CD4-positive, alpha-beta T cell treated with Interleukin-15 for 1 hour (primary cell): ENCODE measurements at regions not wholly inside any gene's neighbourhood (a gene's known extent, or its start where the extent isn't known, plus 50 kb on each side); places are given as distances from the start of the nearest gene placed in this dataset.

Experiments
- DNase-seq: peaks from one replicate; pipeline ENCODE4 v3.0.0-alpha.2; 2020

GRCh38 chr6:164195278-164195941 is 780.9 kb downstream of the QKI start:
- DNase-seq = no peak

- DNase-seq = no peak
Observed at GRCh38 chr6:164188861-164189260, 774.3 kb downstream of the QKI start.

- DNase-seq = no peak
Observed at GRCh38 chr6:164185471-164185871, 771.0 kb downstream of the QKI start.

DNA sequence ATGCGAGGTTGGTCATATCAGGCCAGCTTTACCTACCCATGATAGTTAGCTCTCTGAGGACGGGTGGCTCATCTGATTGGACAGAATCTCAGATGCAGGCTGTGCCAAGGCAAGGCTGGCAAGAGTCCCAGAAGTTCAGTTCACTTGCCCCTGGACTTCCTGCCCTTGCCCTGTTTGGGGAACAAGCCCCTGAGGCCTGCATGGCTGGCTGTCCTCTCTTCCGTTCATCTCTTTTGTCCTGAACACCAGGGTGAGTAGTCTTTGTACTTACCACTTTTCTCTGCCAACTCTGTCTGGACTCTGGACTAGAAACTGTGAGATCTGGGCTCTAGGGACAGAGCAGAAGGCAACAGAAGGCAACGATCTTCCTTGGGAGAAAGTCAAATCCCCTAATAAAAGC is 769.9 kb downstream of the QKI start:
- no peak for DNase-seq

- no peak for DNase-seq
Observed at GRCh38 chr6:164183556-164184123, 769.1 kb downstream of the QKI start.

- DNase-seq = no peak
Observed at GRCh38 chr6:164178679-164179332, 764.3 kb downstream of the QKI start.

GRCh38 chr6:164169355-164169754 is 754.8 kb downstream of the QKI start:
- DNase-seq = no peak

DNA sequence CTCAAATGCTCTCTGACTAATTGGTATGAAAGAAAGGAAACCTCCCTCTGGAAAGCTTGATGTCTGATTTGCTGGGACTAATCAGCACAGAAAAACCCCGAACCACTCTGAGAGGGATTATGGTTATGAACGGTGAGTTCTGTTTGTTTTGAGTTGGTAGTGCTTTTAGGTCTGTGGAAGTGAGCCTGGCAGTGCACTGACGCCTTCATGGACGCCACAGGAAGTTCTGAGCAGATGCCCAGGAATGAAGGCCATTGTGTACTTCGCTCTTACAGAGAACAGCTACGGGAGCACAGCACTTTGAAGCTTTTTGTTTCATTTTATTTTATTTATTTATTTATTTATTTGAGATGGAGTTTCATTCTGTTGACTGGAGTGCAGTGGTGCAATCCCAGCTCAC is 754.1 kb downstream of the QKI start:
- DNase-seq = no peak

- DNase-seq = no peak
Observed at GRCh38 chr6:164167873-164168405, 753.4 kb downstream of the QKI start.

DNA sequence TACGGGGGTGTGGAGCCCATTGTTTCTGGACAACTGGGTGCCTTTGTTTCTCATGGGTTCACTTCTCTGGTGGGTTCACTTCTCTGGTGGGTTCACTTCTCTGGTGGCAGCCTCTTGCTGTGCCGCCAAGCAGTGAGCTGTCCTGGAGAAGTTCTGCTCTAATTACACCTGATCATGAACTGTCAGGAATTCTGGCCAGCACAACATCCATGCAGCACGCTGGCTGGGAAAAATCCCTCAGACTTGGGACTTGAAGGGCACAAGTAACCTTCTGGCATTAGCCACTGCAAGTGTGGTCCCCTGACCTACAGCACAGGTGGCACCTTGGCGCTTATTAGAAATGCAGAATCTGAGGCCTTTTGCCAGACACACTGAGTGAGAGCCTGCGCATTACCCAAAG is 752.5 kb downstream of the QKI start:
- DNase-seq = no peak

- DNase-seq = no peak
Observed at GRCh38 chr6:164166515-164166914, 752.0 kb downstream of the QKI start.

GRCh38 chr6:164164876-164165275 is 750.4 kb downstream of the QKI start:
- no peak for DNase-seq

DNA sequence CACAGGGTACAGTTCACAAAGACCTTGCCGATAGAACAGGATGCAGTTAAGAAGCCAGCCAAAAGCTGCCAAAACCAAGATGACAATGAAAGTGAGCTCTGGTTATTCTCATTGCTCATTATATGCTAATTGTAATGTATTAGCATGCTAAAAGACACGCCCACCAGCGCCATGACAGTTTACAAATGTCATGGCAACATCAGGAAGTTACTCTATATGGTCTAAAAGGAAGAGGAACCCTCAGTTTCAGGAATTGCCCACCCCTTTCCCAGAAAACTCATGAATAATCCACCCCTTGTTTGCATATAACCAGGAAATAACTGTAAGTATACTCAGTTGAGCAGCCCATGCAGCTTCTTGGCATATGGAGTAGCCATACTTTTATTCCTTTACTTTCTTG is 748.7 kb downstream of the QKI start:
- no peak for DNase-seq

DNA sequence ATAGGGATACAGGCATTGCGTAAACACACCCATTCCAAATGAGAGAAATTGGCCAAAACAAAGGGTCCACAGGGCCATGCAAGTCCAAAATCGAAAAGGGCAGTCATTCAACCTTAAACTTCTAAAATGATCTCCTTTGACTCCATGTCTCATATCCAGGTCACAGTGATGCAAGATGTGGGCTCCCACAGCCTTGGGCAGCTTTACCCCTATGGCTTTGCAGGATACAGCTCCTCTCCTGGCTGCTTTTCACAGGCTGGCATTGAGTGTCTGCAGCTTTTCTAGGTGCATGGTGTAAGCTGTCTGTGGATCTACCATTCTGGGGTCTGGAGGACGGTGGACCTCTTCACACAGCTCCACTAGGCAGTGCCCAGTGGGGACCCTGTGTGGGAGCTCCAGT is 744.5 kb downstream of the QKI start:
- no peak for DNase-seq

DNA sequence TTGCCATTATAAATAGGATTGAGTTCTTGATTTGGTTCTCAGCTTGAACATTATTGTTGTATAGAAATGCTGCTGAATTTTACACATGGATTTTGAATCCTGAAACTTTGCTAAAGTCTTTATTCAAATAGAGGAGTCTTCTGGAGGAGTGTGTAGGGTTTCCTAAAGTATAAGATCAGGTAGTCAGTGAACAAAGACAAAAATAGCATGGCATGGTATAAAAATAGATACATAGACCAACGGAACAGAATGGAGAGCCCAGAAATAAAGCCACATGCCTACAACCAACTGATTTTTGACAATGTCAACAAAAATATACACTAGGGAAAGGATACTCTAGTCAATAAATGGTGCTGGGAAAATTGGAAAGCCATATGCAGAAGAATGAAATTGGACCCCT is 740.1 kb downstream of the QKI start:
- DNase-seq = no peak

- no peak for DNase-seq
Observed at GRCh38 chr6:164152611-164153010, 738.1 kb downstream of the QKI start.

DNA sequence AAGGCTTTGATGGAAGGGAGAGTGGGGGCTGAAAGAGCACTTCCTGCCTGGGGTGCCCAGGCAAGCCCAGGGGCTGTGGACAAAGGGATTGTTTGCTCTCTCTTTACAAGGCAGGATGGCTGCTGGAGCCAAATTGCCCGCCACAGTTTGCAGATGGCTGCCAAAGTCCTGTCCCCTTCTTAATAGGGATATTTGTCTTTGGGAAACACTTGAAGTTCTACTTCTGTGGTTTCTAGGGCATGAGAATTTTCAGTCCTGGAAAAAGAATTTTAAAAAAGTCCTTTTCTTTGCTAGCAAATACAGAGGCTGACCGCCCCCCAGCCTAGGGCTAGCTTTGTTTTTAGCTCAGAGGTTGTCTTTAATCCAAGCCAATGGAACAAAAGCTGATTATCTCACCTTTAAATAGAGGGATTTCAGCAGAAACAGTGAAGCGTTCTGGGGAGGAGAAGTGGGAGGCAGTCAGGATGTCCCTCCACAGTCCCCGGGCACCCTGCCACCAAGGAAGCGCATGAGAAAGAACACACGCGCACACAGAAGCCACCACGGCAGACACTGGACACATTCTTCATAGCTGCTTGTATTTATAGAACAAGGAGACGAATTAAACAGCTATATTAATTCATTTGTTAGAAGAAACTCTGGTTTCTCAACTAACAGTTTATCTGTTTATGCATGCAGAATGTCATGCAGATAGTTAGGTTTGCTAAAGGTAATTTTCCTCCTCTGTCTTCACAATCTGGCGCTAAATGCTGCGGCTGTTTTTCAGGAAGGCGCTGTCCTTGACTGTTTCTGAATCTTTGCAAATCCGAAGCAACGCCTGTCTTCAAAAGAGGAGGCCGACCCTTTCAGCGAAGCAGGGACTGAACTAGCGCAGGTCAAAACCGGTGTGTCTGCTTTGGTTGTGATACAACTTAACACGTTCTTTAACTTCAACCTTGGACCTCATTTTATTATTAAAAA is 736.9 kb downstream of the QKI start:
- DNase-seq = no peak

DNA sequence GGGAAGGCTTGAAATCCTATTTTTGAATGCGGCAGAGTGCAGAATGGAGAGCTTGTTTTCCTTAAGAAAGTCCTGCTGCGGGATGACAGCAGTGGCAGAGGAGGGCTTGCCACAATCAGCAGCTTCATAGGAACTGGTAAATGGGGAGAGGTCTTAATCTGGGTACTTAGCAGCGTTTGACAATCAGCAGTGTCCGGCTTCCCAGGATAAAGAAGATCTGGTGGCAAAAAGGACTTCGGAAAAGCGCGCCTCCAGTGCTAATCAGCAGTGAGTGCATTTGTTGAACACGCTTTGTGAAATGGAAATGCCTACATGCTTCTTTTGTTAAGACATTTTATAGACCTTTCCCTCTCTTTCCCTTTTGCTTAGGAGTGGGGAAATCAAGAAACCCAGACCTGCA is 735.7 kb downstream of the QKI start:
- no peak for DNase-seq

DNA sequence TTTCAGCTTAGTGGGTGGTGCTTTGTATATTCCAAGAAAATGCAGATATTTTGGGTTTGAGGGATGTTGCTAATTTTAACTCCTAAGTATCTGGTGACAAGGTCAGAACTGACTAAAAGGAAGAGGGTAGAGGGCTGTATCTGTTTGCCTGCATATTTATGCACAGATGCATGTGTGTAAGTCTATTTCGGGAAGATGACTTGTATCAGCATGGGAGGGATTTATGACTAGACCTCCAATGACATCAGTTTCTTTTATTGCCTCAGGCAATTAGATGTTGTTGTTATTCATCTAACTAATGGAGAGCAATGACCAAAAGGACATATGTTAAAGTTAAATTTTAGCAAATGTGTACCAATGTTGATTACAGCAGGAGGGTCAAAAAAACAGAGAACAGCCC is 734.3 kb downstream of the QKI start:
- no peak for DNase-seq

- no peak for DNase-seq
Observed at GRCh38 chr6:164144316-164144715, 729.8 kb downstream of the QKI start.

DNA sequence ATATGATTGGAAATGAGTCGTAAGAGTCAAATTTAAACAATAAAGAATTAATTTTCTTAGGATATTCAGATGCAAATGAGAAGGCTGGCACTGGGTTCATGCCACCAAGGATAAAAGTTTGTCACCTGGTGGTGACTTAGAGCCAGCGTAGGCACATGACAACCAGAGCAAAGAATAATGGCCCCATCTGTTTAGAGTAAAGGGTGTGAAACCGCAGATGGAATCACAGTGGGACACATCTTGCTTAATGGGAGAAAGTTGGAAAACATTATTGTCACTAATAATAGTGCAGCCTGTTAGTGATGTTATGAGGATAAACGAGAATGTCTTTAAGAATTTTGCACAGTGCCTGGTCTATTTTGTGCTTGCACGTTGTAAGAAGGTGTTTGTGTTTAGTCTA is 727.8 kb downstream of the QKI start:
- DNase-seq = no peak

- no peak for DNase-seq
Observed at GRCh38 chr6:164135511-164136132, 721.1 kb downstream of the QKI start.

- DNase-seq = no peak
Observed at GRCh38 chr6:164133095-164133494, 718.6 kb downstream of the QKI start.
